Neutrophil (primary cell): ENCODE measurements at regions not wholly inside any gene's neighbourhood (a gene's known extent, or its start where the extent isn't known, plus 50 kb on each side); places are given as distances from the start of the nearest gene placed in this dataset.
"Not testable (repeated sequence)": the region's sequence is repeated elsewhere in the genome, so short reads cannot be mapped to it uniquely, and the experiment has no call there.

Experiments used
- H3K27ac ChIP-seq: fragments of 200-600 bp; sonication (generic); 2 replicates; pipeline ENCODE4 v1.5.1; 2016; ENCODE audit warnings: mild to moderate bottlenecking, moderate library complexity
- H3K27me3 ChIP-seq: fragments of 200-600 bp; sonication (generic); 2 replicates; pipeline ENCODE4 v1.6.0; 2016; ENCODE audit warnings: mild to moderate bottlenecking
- H3K36me3 ChIP-seq: fragments of 200-600 bp; sonication (generic); 2 replicates; pipeline ENCODE4 v1.5.1; 2017
- H3K4me1 ChIP-seq, 2 experiments: fragments of 200-600 bp in 1 of 2; sonication (generic) in 1 of 2; 1 replicate in 1 of 2; 2 replicates in 1 of 2; pipeline versions ENCODE4 v1.5.1 to v1.6.1; 2013 to 2016; ENCODE audit warnings: low read depth in 1 of 2, low read length in 1 of 2, mild to moderate bottlenecking in 1 of 2, moderate library complexity in 1 of 2; ENCODE audit not compliant: control insufficient read depth in 1 of 2, insufficient read depth in 1 of 2
- H3K4me3 ChIP-seq, 2 experiments: fragments of 200-600 bp in 1 of 2; sonication (generic) in 1 of 2; 1 replicate in 1 of 2; 2 replicates in 1 of 2; pipeline ENCODE4 v1.5.1; 2013 to 2016; ENCODE audit warnings: low read depth in 1 of 2, low read length in 1 of 2, mild to moderate bottlenecking in 1 of 2, moderate library complexity in 1 of 2
- H3K9me3 ChIP-seq: fragments of 200-600 bp; sonication (generic); 2 replicates; pipeline ENCODE4 v1.5.1; 2016
- CTCF ChIP-seq: fragments of 200-600 bp; sonication (generic); IDR thresholded peaks from 2 replicates; pipeline ENCODE4 v1.5.1; 2016; ENCODE audit warnings: antibody characterized with exemption

GRCh38 chr7:49643736-49644135 lies 129.7 kb upstream of the VWC2 start:
- H3K4me1 ChIP-seq = peaks cover 0 to 3% of the 10 kb centered on the region in 2 experiments
- TF ChIP-seq CTCF = no peak
- no peaks in the 10 kb centered on the region for H3K27me3 ChIP-seq
- no peaks in the 10 kb centered on the region for H3K36me3 ChIP-seq
- no peak overlapping the region for H3K4me3 ChIP-seq
- no peak overlapping the region for H3K27ac ChIP-seq
- no peaks in the 10 kb centered on the region for H3K9me3 ChIP-seq

DNA sequence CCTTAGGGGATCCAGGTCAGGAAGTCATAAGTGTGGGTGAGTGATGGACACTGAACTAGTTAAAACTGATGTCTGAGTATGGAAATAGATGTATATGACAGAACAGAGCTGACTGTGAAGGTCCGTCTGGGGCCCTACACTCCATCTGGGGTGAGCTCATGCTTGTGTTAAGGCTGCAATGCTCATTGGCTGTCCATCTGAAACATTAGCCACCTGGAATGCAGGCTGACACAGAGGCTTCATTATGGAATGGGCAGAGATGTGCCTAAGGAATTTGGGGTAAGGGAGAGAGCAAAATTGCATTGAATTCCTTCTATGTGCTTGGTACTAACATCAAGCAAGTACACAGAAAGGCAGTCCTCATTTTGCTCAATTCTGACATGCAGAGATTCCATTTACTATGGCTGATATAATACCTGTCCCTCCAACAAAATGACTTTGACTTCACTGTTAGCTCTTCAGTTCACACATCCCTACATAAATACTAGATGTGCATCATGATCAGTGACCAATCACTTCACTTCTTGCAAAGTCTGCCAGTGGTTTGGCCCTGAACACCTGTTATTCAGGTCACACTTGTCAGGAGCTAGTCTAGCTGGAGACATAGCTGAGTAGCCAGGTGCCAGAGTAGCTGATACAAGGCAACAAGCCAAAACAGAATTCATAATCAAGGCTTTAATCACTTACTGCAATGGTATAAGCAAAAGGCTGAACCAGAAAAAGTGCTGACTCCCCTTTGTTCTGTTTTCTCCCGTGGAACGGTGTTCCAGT lies 128.9 kb upstream of the VWC2 start:
- H3K27me3 ChIP-seq = no peaks in the 10 kb centered on the region

DNA sequence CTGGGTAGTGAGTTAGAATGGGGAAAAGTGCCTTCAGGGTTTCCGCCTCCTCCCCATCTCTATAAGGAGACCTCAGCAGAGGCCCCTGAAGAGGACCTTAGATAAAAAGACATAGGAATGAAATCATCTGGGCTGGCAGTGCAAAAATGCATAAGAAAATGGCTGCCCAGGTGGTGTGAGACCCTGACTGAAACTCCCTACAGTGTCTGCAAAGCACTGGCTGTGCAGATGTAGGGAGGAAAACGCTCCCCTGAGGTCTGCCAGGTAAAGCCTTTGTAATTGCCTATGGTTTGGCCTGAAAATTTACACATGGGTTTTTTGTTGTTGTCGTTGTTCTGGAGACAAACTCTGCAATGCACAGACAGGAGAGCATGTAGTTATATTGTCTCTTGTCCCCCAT lies 128.1 kb upstream of the VWC2 start:
- Histone ChIP-seq H3K36me3 (no peaks in the 10 kb centered on the region), H3K4me3 (no peak overlapping the region), H3K4me1 (no peaks in the 10 kb centered on the region), H3K9me3 (no peaks in the 10 kb centered on the region), H3K27ac (no peak overlapping the region), H3K27me3 (no peaks in the 10 kb centered on the region)
- TF ChIP-seq CTCF = no peak

More for the DNA sequence above, 128.9 kb upstream of the VWC2 start:
- no peak overlapping the region for H3K27ac ChIP-seq
- H3K4me1 ChIP-seq = no peaks in the 10 kb centered on the region
- H3K9me3 ChIP-seq = no peaks in the 10 kb centered on the region
- no peaks in the 10 kb centered on the region for H3K36me3 ChIP-seq
- H3K4me3 ChIP-seq = no peak overlapping the region
- no peak for TF ChIP-seq CTCF

- no peaks in the 10 kb centered on the region for H3K4me1 ChIP-seq
- H3K36me3 ChIP-seq = no peaks in the 10 kb centered on the region
- no peak overlapping the region for H3K4me3 ChIP-seq
- TF ChIP-seq CTCF = no peak
- no peak overlapping the region for H3K27ac ChIP-seq
- H3K27me3 ChIP-seq = no peaks in the 10 kb centered on the region
- no peaks in the 10 kb centered on the region for H3K9me3 ChIP-seq
Observed at GRCh38 chr7:49660170-49660783, 113.2 kb upstream of the VWC2 start.

DNA sequence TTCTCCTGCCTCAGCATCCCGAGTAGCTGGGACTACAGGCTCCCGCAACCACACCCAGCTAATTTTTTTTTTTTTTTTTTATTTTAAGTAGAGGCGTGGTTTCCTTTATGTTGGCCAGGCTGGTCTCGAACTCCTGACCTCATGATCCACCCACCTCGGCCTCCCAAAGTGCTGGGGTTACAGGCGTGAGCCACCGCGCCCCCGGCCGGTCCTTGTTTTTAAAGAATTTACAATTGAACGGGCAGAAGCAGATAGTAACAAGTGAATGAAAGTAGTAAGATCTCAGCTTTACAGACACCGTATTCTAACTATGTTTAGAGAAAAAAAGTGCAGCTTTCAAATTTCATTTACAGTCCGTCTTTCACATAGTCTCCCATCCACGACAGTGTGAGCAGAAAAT lies 112.5 kb upstream of the VWC2 start:
- no peak overlapping the region for H3K27ac ChIP-seq
- H3K9me3 ChIP-seq = no peaks in the 10 kb centered on the region
- H3K4me3 ChIP-seq = no peak overlapping the region
- no peaks in the 10 kb centered on the region for H3K4me1 ChIP-seq
- TF ChIP-seq CTCF = no peak
- no peaks in the 10 kb centered on the region for H3K27me3 ChIP-seq
- no peaks in the 10 kb centered on the region for H3K36me3 ChIP-seq

DNA sequence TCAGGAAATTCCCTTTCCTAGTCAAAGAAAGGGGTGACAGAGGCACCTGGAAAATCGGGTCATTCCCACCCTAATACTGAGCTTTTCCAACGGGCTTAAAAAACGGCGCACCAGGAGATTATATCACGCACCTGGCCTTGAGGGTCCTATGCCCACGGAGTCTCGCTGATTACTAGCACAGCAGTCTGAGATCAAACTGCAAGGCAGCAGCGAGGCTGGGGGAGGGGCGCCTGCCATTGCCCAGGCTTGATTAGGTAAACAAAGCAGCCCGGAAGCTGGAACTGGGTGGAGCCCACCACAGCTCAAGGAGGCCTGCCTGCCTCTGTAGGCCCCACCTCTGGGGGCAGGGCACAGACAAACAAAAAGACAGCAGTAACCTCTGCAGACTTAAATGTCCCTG lies 107.5 kb upstream of the VWC2 start:
- H3K36me3 ChIP-seq, H3K4me1 ChIP-seq, H3K27me3 ChIP-seq, H3K27ac ChIP-seq, H3K4me3 ChIP-seq, H3K9me3 ChIP-seq: not testable (repeated sequence)
